ENCODE measurements at regions not wholly inside any gene's neighbourhood (a gene's known extent, or its start where the extent isn't known, plus 50 kb on each side); places are given as distances from the start of the nearest gene placed in this dataset.

DNA sequence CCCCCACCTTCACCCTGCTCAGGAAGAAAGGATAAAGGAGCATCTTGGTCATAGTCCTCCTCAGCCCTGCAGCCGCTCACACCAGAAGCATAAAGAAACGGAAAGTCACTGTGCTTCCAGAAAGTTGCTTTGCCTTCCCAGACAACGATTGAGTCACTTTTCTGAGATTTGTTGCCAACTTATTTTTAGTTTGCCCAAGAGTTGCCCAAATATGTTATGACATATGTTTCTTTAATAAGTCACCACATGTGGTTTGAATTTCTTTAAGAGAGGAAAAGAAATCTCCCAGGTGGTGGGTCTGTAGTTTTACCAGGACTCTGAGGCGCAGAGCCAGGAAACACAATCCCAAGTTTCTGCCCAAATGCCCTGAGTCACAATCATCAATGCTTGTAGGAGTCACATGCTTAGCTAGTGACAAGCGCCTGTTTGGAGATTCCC lies 63.4 kb upstream of the LRCH1 start:
- TF ChIP-seq EZH2 (IDR thresholded peaks at IDR 0.05; ENCODE audit: low read depth, unreplicated experiment) (no peak), EZH2phosphoT487 (IDR thresholded peaks at IDR 0.05; ENCODE audit: unreplicated experiment) (no peak), POLR2AphosphoS5 (IDR thresholded peaks at IDR 0.05; ENCODE audit: low read depth) (no peak), JUNB (IDR thresholded peaks at IDR 0.05; ENCODE audit: unreplicated experiment) (no peak), STAT1 (IDR thresholded peaks at IDR 0.05; ENCODE audit: unreplicated experiment) (no peak), NANOG (IDR thresholded peaks at IDR 0.05; ENCODE audit: borderline replicate concordance) (no peak)
- TF ChIP-seq, protein P1, sequence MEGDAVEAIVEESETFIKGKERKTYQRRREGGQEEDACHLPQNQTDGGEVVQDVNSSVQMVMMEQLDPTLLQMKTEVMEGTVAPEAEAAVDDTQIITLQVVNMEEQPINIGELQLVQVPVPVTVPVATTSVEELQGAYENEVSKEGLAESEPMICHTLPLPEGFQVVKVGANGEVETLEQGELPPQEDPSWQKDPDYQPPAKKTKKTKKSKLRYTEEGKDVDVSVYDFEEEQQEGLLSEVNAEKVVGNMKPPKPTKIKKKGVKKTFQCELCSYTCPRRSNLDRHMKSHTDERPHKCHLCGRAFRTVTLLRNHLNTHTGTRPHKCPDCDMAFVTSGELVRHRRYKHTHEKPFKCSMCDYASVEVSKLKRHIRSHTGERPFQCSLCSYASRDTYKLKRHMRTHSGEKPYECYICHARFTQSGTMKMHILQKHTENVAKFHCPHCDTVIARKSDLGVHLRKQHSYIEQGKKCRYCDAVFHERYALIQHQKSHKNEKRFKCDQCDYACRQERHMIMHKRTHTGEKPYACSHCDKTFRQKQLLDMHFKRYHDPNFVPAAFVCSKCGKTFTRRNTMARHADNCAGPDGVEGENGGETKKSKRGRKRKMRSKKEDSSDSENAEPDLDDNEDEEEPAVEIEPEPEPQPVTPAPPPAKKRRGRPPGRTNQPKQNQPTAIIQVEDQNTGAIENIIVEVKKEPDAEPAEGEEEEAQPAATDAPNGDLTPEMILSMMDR (conservative IDR thresholded peaks at IDR 0.05; ENCODE audit: low read depth in 2 of 2), result no peak
- TF ChIP-seq, protein P2, sequence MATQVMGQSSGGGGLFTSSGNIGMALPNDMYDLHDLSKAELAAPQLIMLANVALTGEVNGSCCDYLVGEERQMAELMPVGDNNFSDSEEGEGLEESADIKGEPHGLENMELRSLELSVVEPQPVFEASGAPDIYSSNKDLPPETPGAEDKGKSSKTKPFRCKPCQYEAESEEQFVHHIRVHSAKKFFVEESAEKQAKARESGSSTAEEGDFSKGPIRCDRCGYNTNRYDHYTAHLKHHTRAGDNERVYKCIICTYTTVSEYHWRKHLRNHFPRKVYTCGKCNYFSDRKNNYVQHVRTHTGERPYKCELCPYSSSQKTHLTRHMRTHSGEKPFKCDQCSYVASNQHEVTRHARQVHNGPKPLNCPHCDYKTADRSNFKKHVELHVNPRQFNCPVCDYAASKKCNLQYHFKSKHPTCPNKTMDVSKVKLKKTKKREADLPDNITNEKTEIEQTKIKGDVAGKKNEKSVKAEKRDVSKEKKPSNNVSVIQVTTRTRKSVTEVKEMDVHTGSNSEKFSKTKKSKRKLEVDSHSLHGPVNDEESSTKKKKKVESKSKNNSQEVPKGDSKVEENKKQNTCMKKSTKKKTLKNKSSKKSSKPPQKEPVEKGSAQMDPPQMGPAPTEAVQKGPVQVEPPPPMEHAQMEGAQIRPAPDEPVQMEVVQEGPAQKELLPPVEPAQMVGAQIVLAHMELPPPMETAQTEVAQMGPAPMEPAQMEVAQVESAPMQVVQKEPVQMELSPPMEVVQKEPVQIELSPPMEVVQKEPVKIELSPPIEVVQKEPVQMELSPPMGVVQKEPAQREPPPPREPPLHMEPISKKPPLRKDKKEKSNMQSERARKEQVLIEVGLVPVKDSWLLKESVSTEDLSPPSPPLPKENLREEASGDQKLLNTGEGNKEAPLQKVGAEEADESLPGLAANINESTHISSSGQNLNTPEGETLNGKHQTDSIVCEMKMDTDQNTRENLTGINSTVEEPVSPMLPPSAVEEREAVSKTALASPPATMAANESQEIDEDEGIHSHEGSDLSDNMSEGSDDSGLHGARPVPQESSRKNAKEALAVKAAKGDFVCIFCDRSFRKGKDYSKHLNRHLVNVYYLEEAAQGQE (IDR thresholded peaks at IDR 0.05; ENCODE audit: unreplicated experiment), result no peak
